Fibroblast of the aortic adventitia (primary cell): ENCODE measurements at regions not wholly inside any gene's neighbourhood (a gene's known extent, or its start where the extent isn't known, plus 50 kb on each side); places are given as distances from the start of the nearest gene placed in this dataset.

Experiments
- DNase-seq: peaks from one replicate; pipeline ENCODE4 v3.0.0-alpha.2; 2010; ENCODE audit warnings: low read depth
- H3K4me3 ChIP-seq: 2 replicates; pipeline ENCODE4 v1.5.1; 2011; ENCODE audit warnings: low read depth, mild to moderate bottlenecking, control low read depth, low read length, moderate library complexity
- TF ChIP-seq, protein P1 (sequence below): IDR thresholded peaks from 2 replicates; pipeline ENCODE4 v1.5.1; 2011; ENCODE audit warnings: mild to moderate bottlenecking, low read length, control low read depth, inconsistent platforms; ENCODE audit not compliant: insufficient read depth

DNA sequence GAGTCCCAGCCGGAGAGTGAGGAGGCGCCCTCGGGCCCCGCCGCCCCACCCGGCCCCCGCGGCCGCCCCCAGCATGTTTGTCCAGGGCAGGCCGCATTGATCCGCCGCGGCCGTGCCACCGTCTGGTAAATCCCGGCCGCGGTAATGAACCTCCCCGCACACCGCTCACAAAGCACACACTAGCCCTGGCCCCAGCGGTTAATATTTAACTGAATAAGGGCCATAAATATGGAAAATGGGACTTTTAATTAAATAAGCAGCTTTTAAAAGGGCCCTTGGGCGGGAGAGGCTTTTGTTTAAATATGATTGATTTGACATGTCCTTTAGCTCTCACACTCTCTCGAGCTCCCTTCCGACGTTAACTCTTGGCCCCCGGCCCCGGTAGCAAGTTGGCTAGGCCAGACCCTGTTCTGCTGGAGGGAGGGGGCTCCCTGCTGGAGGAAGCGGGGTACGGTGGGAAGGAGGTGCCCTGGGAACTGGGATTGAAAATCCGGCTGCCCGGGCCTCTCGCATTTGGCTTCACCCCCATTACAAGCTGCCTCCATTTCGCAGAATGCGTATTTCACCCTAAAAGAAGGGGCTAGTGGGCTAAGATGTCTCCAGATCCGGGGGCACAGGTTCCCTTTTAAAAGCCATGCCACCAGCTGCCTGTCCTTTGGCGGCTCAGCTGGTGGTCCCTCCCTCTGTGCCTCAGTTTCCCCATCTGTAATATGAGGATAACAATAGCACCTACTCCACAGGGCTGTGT lies 199.8 kb downstream of the RBM19 start:
- TF ChIP-seq, protein P1, sequence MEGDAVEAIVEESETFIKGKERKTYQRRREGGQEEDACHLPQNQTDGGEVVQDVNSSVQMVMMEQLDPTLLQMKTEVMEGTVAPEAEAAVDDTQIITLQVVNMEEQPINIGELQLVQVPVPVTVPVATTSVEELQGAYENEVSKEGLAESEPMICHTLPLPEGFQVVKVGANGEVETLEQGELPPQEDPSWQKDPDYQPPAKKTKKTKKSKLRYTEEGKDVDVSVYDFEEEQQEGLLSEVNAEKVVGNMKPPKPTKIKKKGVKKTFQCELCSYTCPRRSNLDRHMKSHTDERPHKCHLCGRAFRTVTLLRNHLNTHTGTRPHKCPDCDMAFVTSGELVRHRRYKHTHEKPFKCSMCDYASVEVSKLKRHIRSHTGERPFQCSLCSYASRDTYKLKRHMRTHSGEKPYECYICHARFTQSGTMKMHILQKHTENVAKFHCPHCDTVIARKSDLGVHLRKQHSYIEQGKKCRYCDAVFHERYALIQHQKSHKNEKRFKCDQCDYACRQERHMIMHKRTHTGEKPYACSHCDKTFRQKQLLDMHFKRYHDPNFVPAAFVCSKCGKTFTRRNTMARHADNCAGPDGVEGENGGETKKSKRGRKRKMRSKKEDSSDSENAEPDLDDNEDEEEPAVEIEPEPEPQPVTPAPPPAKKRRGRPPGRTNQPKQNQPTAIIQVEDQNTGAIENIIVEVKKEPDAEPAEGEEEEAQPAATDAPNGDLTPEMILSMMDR, result no peak
- DNase-seq, result no peak
- H3K4me3 ChIP-seq, result no peak overlapping the region

DNA sequence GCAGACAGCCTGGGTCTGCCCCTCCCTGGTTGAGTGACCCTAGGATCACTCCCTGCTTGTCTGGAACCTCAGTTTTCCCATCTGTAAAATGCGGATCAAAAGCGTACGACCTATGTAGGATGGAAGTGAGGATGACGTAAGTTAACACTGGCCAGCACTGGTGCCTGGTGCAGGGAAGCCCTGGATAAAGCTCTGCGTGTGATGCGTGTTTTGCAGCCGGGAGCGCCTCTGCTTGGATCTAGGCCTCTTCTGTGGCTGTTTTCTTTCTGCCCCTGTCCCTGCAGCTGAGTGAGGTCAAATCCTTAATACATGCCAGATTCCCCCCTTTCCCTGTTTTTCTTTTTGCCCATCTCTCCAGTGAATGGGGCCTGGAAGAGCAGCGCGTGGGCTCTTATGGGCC lies 201.5 kb downstream of the RBM19 start:
- no peak for DNase-seq
- H3K4me3 ChIP-seq, result no peak overlapping the region
- TF ChIP-seq, protein P1, result no peak

DNA sequence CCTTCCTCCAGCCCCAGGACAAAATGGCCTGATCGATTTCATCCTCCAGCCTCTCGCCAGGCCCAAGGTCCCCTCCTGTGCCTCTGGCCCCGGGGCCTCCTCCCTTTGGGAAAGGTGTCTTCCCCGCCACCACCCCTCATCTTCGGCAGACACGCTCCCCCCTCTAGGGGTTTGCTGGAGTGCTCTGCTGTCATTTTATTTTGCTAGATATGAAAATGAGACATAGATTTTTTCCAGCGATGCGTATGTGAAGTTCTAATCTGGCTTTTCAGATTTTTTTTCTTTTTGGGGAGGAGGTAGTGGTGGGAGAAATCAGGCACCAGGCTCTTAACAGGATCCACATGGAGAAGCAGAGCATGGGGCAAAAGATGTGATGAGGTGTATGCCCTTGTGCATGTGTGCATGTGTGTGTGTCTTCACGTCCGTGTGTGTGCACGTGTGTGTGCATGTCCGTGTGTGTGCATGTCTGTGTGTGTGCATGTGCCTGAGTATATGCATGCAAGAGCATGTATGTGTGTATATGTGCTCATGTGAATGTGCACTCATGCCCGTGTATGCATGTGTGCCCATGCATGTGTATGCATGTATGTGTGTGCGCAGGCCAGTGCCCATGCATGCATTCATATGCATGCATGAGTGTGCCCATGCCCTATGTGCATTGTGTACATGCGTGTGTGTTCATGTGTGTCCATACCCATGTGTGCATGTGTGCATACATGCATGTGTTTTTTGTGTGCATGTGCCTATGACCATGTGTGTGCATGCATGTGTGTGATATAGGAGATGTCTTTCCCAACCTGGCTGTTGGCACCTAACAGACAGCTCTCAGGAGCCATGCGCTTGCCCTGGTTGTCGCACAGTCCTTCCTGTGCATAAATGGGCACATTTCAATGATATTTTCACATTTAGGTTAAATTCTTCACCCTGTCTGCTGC lies 203.0 kb downstream of the RBM19 start:
- H3K4me3 ChIP-seq, result no peak overlapping the region
- no peak for DNase-seq
- TF ChIP-seq, protein P1, result no peak

DNA sequence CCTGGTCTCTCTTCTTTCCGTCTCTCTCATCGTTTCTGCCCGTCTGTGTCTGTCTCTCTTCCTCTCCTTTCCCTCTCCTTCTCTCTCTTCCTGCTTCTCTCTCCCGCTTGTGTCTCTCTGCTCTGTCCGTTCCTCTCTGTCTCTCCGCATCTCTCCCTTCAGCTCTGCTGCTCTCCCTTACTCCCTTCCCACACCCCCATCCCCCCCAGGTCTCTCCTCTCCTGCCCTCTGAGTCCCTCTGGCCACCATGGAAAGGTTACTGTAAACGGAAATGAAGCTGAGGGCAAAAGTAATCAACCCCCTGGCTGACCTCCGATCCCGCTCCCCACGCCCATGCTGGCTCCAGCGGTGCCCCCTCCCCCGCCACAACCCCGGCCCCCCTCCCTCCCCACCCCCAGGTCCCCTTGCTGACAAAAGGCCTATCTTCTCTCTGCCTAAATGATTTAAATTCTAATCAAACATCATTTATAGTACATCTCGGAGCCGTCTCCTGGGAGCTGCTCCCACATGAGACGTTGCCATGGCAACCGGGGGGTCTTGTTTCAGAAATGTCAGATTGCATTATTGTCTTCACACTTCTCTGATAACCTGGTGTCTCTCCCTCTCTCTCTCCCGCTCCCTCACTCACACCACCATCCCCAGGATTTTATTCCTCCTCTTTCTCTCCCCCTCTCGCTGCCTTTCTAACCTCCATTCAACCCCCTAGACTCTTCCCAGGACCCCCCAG lies 203.8 kb downstream of the RBM19 start:
- no peak for DNase-seq
- no peak overlapping the region for H3K4me3 ChIP-seq
- TF ChIP-seq, protein P1, result no peak

DNA sequence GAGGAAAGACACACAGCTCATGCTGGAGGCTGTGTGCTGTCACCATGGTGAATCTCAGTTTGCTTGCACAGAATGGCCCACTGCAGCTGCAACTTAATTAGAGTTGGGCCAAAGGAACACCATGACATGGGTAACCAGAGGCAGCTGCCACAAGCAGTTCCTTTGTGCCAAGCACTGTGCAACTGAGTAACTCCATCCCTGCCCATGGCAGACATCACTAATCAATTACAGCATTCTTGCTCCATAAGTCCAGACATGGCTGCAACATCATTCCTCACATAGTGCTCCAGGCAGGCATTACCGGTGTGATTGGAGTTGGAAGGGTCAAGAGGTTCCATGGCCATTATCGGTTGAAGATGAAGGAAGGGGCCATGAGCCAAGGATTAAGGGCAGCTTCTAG lies 207.0 kb downstream of the RBM19 start:
- H3K4me3 ChIP-seq, result no peak overlapping the region
- no peak for DNase-seq
- TF ChIP-seq, protein P1, result no peak

DNA sequence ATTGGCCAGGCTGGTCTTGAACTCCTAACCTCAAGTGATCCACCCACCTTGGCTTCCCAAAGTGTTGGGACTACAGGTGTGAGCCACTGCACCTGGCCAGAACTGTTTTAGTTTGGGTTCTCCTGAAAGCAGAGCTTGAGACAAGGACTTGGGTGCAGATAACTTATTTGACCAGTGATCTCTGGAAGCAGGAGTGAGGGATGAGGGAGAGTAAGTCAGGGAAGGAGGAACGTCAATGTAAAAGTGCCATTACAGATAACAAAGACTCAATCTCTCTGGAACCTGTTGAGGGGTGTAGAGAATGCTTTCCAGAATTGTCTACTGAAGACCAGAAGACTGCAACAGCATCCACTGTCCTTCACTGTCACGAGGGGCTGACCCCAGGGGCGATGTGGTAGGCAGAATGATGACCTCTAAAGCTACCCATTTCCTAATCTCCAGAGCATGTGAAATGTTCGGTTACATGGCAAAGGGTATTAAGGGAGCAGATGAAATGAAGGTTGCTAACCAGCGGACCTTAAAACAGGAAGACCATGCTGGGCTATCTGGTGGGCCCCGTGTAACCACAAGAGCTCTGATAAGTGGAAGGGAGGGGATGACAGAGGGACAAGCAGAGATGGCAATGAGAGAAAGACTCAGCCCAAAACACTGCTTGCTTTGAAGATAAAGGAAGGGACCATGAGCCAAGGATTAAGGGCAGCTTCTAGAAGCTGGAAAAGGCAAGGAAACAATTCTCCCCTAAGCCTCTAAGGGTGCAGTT lies 207.8 kb downstream of the RBM19 start:
- TF ChIP-seq, protein P1, result no peak
- no peak overlapping the region for H3K4me3 ChIP-seq
- no peak for DNase-seq
